OCI-LY7 (cell line): ENCODE measurements at regions not wholly inside any gene's neighbourhood (a gene's known extent, or its start where the extent isn't known, plus 50 kb on each side); places are given as distances from the start of the nearest gene placed in this dataset.

ENCODE experiments used
- BruUV-seq: library from RNA; stranded (reverse); fragments of 400-500 nt; replicated peaks from 2 replicates; lab custom pipeline; 2021; lab: Mats Ljungman, UMichigan
- CTCF ChIA-PET: fragments of 300-600 bp; sonication (Branson Sonifier 250); formaldehyde crosslinking; loops from one replicate; lab custom pipeline; 2022; ENCODE audit warnings: antibody characterized with exemption; ENCODE audit not compliant: unreplicated experiment; lab: Charles Lee
- POLR2A ChIA-PET: fragments of 300-600 bp; sonication (Branson Sonifier 250); formaldehyde crosslinking; loops from one replicate; lab custom pipeline; 2022; ENCODE audit warnings: antibody characterized with exemption; lab: Charles Lee
- DNase-seq: peaks from one replicate; pipeline ENCODE4 v3.0.0-alpha.2; 2015; ENCODE audit warnings: low spot score
- H2AFZ ChIP-seq: fragments of 200-600 bp; sonication (generic), shearing (Covaris generic); 2 replicates; pipeline ENCODE4 v1.6.1; 2014; ENCODE audit warnings: mild to moderate bottlenecking, antibody characterized with exemption, low read length, moderate library complexity
- H3K27ac ChIP-seq: fragments of 200-600 bp; sonication (generic); 2 replicates; pipeline ENCODE4 v1.5.1; 2014; ENCODE audit warnings: mixed run types, low read depth, mild to moderate bottlenecking, moderate library complexity, low read length, inconsistent platforms; ENCODE audit not compliant: poor library complexity, severe bottlenecking
- H3K36me3 ChIP-seq: fragments of 200-600 bp; sonication (generic); 2 replicates; pipeline ENCODE4 v1.6.1; 2014; ENCODE audit warnings: mild to moderate bottlenecking, antibody characterized with exemption, low read length, moderate library complexity, mixed read lengths; ENCODE audit not compliant: insufficient read depth
- H3K4me1 ChIP-seq: fragments of 200-600 bp; sonication (generic); 2 replicates; pipeline ENCODE4 v1.5.1; 2014; ENCODE audit warnings: mild to moderate bottlenecking, low read length; ENCODE audit not compliant: insufficient read depth, poor library complexity, severe bottlenecking
- H3K4me2 ChIP-seq: fragments of 200-600 bp; sonication (generic); 2 replicates; pipeline ENCODE4 v1.6.1; 2014; ENCODE audit warnings: mild to moderate bottlenecking, low read length
- H3K4me3 ChIP-seq: fragments of 200-600 bp; sonication (generic); 2 replicates; pipeline ENCODE4 v1.5.1; 2014; ENCODE audit warnings: mild to moderate bottlenecking, low read depth, low read length; ENCODE audit not compliant: poor library complexity, severe bottlenecking
- H3K79me2 ChIP-seq: fragments of 200-600 bp; sonication (generic); 2 replicates; pipeline ENCODE4 v1.6.1; 2016; ENCODE audit warnings: low read depth, mild to moderate bottlenecking, low read length, moderate library complexity, mixed read lengths; ENCODE audit not compliant: insufficient read depth
- H3K9me2 ChIP-seq: fragments of 200-600 bp; sonication (generic); 2 replicates; pipeline ENCODE4 v1.6.1; 2016; ENCODE audit warnings: mild to moderate bottlenecking, low read length, mixed read lengths; ENCODE audit not compliant: insufficient read depth
- H3K9me3 ChIP-seq: fragments of 200-600 bp; sonication (generic); 2 replicates; pipeline ENCODE4 v1.6.1; 2014; ENCODE audit warnings: mild to moderate bottlenecking, mixed run types, low read length, mixed read lengths
- H4K20me1 ChIP-seq: fragments of 200-600 bp; sonication (generic); 2 replicates; pipeline ENCODE4 v1.6.1; 2014; ENCODE audit warnings: mild to moderate bottlenecking, antibody characterized with exemption, low read length, moderate library complexity, mixed read lengths; ENCODE audit not compliant: insufficient read depth
- CTCF ChIP-seq: fragments of 200-600 bp; sonication (generic); conservative IDR thresholded peaks from 2 replicates; pipeline ENCODE4 v1.5.1; 2014; ENCODE audit warnings: mild to moderate bottlenecking, antibody characterized with exemption, low read length, moderate library complexity, mixed read lengths
- EZH2phosphoT487 ChIP-seq: fragments of 200-600 bp; sonication (generic); IDR thresholded peaks from 2 replicates; pipeline ENCODE4 v1.6.1; 2018; ENCODE audit warnings: low read depth, borderline replicate concordance, mild to moderate bottlenecking, mixed run types, antibody characterized with exemption, low read length, moderate library complexity, mixed read lengths
- intact Hi-C: fragments of 100-400 bp; cut with micrococcal nuclease; formaldehyde crosslinking; loops from one replicate; pipeline ENCODE4 v1.10.0; 2022; ENCODE audit not compliant: unreplicated experiment

GRCh38 chr7:86248977-86249376, 394.7 kb upstream of the GRM3 start:
- TF ChIP-seq EZH2phosphoT487: no peak
- no peak for TF ChIP-seq CTCF
- no peak overlapping the region for H3K4me3 ChIP-seq
- no peaks in the 10 kb centered on the region for H3K79me2 ChIP-seq
- H3K4me1 ChIP-seq: peaks cover 12% of the 10 kb centered on the region
- BruUV-seq: no TSS peak
- no peaks in the 10 kb centered on the region for H4K20me1 ChIP-seq
- ChIA-PET CTCF (no interaction called here), POLR2A (interaction anchor here (0.5 to 1.4 kb wide), 2 partner anchors 11 to 67 kb away, joined by 3 to 4 read pairs; no protein-coding TSS in a partner anchor)
- no peaks in the 10 kb centered on the region for H3K36me3 ChIP-seq
- intact Hi-C loops: no loop called here
- H3K27ac ChIP-seq: no peak overlapping the region
- DNase-seq: no peak
- H2AFZ ChIP-seq: no peak overlapping the region
- no peaks in the 10 kb centered on the region for H3K9me3 ChIP-seq
- H3K4me2 ChIP-seq: no peak overlapping the region
- no peaks in the 10 kb centered on the region for H3K9me2 ChIP-seq

GRCh38 chr7:86243171-86243570, 400.5 kb upstream of the GRM3 start:
- intact Hi-C loops: no loop called here
- Histone ChIP-seq H3K27ac (no peak overlapping the region), H3K9me3 (no peaks in the 10 kb centered on the region), H3K36me3 (no peaks in the 10 kb centered on the region), H3K4me3 (no peak overlapping the region), H3K4me2 (no peak overlapping the region), H2AFZ (peak overlapping the region; percentile 55; the same call in 1 of the 2 replicates), H3K79me2 (no peaks in the 10 kb centered on the region), H3K4me1 (peaks cover 10% of the 10 kb centered on the region), H4K20me1 (no peaks in the 10 kb centered on the region), H3K9me2 (no peaks in the 10 kb centered on the region)
- BruUV-seq: no TSS peak
- TF ChIP-seq EZH2phosphoT487: no peak
- TF ChIP-seq CTCF: no peak
- ChIA-PET POLR2A (interaction anchor here (0.6 to 5.2 kb wide), 5 partner anchors 9 to 168 kb away, joined by 3 to 18 read pairs (median 3); no protein-coding TSS in a partner anchor), CTCF (no interaction called here)
- DNase-seq: no peak

- H3K9me3 ChIP-seq: peaks cover 31% of the 10 kb centered on the region; the same call in 1 of the 2 replicates
- TF ChIP-seq CTCF: no peak
- TF ChIP-seq EZH2phosphoT487: no peak
- CTCF ChIA-PET: no interaction called here
- no peaks in the 10 kb centered on the region for H3K4me1 ChIP-seq
- H2AFZ ChIP-seq: no peak overlapping the region
- no peak for DNase-seq
- no peaks in the 10 kb centered on the region for H3K79me2 ChIP-seq
- H4K20me1 ChIP-seq: no peaks in the 10 kb centered on the region
- H3K27ac ChIP-seq: no peak overlapping the region
- no TSS peak for BruUV-seq
- H3K9me2 ChIP-seq: no peaks in the 10 kb centered on the region
- POLR2A ChIA-PET: interaction anchor here (0.5 to 2.8 kb wide), 3 partner anchors 10 to 1151 kb away, joined by 3 to 14 read pairs (median 3); no protein-coding TSS in a partner anchor
- intact Hi-C loops: no loop called here
- H3K4me2 ChIP-seq: no peak overlapping the region
- no peak overlapping the region for H3K4me3 ChIP-seq
- no peaks in the 10 kb centered on the region; the same call in 1 of the 2 replicates for H3K36me3 ChIP-seq
Observed at GRCh38 chr7:86226191-86226590, 417.5 kb upstream of the GRM3 start.
